GM11168 (cell line): ENCODE measurements at regions not wholly inside any gene's neighbourhood (a gene's known extent, or its start where the extent isn't known, plus 50 kb on each side); places are given as distances from the start of the nearest gene placed in this dataset.

Source experiments
- in situ Hi-C: fragments of 300-500 bp; cut with MboI; formaldehyde crosslinking; loops from one replicate; pipeline ENCODE4 v1.12.0; 2022; ENCODE audit warnings: low sequenced_read_pairs; ENCODE audit not compliant: unreplicated experiment

DNA sequence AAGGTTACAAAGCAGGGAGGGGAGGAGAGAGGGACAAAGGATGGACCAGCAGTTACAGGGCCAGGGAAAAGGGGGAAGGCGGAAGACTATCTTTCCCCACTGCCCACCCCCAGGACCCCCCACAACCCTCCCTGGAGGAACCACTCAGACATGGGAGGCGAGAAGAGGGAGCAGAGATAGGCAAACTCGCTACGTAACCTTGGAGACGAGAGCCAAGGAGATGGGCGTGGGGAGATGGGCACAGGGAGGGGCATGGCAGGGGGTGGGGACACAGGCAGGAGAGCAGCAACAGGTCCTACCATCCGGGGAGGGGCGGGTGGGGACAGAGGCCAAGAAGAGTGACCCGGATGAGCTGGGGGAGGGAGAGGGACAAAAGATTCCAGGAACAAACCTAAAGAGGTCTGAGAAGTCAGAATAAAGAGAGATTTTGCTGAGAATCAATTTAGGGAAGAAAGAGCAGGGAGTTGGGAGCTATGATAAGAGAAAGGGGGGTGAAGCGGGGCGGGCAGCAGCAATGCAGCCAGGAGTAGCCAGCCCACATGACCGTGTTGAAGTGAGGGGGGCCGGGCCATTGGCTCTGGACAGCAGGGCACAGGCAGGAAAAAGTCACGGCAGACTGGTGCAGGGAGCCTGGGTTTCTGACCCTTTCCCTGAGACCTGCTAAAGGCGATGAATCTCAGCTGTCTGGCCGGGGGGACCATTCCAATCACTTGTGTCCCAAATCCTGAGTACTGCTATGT is 128.4 kb downstream of the BUD13 start:
- in situ Hi-C loops: no loop called here

DNA sequence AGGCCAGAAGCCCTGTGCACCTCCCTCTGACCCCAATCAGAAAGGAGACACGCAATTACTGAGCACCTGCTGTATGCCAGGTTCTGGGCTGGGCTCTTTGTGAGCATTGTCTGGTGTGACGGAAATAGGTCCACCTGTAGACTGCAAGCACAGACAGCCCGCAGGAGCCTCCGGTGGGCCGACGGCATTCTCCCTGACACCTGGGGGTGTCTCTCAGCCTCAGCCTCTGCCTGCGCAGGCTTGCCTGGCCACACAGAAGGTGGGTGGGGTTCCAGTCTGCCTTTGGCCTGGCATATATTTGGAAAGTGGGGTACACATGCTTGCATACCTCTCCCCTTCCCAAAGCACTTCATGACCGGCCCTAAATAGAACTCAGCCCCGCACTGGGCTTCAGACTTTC is 129.3 kb downstream of the BUD13 start:
- in situ Hi-C loops: no loop called here

DNA sequence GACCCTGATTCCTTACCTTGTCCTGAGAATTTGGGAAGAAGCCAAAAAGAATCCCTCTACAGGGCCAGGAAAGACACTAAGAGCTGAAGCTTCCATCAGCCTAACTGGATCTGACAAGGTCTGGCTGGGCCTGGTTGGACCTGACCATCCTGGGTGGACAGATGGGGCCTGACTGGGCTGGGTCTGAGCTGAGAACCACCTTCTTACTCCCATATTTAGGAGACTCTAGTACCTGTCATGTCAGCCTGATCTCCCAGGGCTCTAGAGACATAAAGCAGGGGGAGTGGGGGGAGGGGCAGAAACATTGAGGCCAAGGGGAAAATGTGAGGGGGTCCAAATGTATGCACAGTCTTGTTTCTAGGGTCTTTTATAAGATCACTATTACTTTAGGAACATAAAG is 129.9 kb downstream of the BUD13 start:
- in situ Hi-C loops: no loop called here

DNA sequence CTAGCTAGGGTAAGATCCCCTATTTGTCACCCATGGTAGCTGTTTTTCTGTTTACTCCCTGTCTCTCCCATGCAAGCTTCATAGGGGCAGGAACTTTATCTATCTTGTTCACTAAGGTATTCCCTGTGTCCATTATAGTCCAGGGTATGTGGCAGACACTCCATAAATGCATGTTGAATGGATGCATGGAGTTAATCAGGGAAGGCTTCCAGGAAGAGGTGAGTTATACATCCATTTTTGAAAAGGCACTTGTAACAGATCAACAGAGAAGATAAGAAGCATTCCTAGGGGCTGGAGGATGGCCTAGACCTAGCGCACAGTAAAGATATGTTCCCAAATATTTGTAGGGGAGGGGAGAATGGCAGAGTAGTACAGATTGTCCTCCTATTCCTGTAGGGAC is 130.3 kb downstream of the BUD13 start:
- in situ Hi-C loops: no loop called here

DNA sequence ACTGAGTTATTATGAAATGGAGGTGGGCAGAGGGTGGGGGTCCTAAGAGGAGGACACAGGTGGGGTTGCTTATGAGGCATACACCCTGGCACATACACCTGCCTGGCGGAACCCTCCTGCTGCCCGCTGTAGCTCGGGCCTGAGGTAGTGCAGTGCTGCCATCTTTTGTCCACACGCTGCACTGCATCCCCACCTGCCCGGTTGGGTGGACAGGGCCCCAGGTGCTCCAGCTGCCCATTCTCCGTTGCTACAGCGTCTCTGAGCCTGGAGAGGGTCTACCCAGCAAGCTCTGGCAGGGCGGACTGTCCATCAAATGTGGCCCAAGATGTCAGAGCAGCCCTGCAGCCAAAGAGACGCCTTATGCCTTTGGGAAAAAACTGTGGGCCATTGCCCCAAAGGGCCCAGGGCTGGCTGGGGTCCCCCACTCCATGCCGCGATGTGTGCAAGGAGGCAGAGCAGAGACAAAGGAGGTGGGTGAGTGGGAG is 131.2 kb downstream of the BUD13 start:
- in situ Hi-C loops: no loop called here

DNA sequence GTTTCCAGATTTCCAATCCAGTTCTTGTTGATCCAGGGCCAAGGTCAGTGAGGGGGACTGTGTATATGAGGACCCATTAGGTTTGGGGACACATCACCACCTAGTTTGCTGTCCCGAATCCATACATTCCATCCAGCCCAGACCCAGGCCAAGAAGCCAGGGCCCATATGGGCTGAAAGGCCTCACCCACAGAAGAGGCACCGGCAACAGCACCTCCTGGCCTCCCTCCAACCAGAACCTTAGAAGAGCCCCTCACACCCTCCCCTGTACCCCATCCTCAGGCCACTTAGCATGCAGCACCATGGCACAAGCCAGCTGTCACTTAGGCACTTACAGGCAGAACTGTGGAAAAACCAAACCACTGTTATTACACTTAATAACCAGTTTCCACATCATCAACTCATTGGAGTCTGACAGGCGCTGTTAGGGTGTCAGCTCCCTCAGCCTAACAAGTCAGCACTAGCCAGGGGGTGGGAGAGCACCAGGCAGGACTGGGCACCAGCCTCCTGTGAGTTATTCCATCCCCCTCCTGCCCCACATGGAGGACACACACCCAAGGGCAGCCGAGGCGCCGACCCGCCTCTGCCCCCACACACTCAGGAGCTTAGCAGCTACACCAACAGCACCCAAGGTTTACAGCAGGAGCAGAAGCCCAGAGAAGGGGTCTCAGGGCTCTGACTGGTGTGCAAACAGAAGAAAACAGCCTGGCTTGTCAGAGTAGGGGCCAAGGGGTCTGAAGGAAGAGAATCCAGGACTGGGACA is 132.0 kb downstream of the BUD13 start:
- in situ Hi-C loops: no loop called here

DNA sequence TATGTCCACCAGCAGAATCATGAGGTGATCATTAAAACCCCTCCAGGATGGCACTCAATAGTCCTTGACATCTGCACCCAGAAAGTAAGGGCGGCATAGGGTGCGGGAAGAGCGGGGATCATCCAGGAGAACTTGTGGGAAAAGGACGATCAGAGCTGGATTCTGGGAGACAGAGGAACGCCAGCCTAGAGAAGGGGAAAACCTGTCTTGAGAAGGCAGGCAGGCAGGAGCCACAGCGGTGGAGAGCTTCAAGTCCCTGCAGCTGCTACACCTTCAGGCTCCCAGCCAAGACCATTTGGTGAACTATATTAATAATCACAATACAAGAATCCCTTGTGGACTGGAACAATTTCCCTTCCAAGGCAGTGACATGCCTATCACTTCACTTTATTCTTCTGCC is 134.3 kb downstream of the BUD13 start:
- in situ Hi-C loops: no loop called here

DNA sequence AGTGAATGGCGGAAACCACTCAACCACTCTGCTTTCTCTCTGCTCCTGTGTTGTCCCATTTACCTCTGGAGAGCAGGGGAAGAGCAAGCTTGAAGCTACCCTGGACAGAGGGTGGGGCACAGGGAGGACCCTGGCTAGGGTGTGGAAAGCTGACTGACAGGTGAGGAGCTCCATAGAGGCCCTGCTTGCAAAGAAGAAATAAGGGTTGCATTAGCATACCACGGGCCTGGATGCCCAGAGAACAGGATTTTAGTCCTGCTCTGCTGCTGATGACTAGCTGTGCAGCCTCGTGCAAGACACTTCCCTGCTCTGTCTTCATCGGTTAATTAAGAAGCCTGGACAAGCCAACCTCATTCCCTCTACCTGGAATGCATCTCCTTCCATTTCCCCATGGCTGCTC is 135.0 kb downstream of the BUD13 start:
- in situ Hi-C loops: no loop called here

DNA sequence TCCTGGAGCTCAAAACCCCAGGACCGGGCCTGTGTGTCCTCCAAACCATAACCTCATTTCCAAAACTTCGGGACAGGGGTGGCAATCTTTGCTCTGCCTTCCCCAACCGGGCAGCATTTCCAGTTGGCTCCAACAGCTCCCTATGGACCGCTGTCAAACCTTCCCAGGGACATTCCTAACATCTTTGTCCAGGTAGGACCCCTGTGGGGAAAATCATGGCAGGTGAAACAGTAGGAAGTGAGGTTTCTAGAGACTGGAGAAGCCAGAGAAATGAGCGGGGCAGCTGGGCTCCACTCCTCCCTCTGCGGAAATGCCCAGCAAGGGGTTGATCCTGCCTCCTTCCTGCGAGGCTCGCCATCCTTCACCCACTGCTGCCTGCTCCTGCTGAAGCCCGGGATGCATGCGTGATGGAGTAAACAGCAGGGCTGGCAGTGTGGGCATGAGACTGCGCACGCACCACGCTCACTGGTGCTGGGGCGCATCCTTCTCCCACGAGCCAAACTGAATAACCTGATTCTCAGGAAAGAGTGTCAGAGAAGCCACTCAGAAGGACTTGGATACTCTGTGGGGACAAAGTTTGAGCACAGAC is 136.4 kb downstream of the BUD13 start:
- in situ Hi-C loops: no loop called here

DNA sequence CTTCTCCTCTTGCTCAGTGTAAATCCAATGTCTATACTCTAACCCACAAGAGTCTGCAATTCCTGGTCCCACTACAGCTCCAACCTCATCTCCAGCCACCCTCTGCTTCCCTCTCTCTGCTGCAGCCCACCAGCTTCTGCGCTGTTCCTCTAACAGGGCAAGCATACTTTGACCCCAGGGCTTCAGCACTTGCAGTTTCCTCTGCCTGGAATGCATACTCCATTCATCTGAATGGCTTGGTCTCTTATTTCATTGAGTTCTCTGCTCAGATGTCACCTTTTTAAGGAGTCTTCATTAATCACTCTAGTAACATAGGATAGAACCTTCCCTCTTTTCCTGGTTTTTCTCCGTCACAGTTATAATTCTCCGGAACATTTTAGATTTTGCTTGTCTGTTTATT is 141.6 kb downstream of the BUD13 start:
- in situ Hi-C loops: no loop called here

DNA sequence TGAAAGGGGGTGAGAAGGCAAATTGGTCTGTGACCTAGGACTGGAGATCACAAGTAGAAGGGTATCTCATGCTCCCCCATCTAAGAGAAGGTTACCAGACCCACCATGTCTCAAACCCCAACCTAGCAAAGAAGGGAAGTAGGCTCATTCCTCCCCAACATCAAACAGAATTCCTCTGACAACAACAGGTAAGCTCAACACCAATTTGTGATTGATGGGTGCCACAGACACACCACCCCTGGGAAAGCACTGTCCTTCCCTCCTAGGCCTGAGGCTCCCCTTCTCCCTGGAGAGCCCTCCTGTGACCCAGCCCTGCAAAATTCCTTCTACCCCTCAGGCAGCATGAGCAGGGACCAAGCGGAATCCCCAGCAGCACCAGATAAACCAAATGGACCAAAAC is 154.3 kb downstream of the BUD13 start:
- in situ Hi-C loops: no loop called here

DNA sequence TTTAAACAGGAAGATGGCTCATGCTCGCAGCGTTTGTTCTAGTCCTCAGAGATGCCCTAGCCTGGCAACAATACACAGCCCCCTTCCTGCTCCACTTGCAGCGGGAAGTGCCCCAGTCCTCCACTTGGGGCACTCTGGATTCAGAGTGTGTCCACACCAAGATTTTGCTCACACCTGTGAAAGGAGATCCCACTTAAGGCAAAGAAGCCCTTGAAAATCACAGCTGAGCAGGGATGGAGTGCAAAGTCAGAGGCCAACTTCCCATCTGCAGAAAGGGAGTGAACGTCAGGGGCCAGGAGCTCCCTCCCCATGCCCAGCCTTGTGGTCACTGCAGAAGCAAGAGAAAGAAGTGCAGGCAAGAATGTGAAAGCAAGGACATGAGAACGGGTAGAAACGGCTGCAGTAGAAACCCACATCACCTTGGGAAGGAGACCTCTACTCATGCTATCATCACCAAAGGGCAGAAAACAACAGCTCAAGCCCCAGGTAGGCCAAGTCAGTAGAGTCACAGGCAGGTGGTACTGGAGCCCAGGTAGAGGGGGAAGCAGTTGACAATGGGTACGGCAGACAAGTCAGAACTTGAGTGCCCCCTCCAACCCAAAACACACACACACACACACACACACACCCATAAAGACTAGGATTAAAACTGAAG is 157.4 kb downstream of the BUD13 start:
- in situ Hi-C loops: no loop called here

DNA sequence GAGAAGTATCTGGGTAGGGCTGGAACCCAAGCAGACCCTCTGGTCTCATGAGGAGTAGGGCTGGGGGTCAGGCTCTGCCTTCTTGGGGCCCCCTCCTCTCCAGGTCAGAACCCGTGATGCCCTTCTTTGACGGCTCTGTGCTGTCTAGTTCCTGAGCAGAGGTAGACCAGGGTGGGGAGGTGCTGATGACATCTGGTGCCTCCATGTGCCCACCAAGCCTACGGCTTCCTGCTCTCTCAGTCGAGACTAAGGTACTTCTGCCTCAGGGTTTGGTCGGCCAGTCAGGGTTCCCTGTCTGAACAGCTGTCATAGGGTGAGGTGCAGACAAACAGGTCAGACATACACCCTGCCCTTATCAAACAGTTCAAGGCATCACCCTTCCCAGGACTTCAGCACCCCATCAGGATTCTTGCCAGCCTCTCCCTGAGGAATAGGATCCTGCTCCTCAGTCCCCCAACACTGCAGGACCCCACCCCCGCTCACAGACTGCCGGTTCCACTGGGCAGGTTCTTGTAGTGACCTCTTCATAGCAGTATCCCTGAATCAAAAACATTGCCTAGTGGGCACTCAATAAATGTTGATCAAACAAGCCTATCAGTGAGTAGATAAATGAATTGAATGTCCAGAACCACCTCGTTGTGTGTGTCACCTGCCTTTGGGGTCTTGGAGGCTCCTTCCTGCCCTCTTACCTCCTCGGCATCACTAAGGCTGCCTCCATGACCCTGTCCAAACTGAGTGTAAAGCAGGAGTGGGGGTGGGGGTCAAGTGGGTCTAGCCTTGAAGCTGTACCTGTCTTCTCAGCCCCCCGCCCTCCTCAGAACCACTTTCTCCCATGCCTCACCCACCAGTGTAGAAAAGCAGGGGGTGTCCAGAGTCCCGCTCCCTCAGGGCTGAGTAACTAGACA is 158.2 kb downstream of the BUD13 start:
- in situ Hi-C loops: no loop called here

DNA sequence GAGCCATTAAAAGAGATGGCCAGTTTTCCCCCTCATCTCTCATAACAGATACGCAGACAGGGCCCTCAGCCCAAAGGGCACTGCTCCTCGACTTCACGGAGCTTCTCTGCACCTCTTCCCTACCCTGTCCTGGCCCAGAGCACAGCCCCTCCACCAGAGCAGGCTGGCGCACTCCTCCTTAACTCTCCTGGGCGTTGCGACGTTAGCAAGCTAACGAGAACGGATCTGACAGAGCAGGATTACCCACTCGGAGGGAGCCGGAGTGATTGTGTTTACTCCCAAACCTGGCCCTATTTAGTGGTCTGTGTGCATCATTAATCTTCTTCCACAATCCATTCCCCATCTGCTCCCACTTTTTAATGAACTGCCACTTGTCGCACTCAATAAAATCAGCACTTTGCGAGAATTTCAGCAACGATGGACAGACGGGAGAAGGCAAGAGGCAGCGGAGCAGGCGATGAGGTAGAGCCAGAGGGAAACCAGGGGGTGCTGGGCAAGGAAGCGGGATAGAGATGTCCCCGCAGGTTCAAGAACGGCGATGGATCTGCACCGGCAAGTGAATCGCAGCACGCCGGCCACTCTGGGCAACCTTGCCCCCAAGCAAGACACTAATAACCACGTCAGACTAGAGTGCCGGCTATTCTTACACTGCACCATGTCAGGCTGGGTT is 159.4 kb downstream of the BUD13 start:
- in situ Hi-C loops: no loop called here

DNA sequence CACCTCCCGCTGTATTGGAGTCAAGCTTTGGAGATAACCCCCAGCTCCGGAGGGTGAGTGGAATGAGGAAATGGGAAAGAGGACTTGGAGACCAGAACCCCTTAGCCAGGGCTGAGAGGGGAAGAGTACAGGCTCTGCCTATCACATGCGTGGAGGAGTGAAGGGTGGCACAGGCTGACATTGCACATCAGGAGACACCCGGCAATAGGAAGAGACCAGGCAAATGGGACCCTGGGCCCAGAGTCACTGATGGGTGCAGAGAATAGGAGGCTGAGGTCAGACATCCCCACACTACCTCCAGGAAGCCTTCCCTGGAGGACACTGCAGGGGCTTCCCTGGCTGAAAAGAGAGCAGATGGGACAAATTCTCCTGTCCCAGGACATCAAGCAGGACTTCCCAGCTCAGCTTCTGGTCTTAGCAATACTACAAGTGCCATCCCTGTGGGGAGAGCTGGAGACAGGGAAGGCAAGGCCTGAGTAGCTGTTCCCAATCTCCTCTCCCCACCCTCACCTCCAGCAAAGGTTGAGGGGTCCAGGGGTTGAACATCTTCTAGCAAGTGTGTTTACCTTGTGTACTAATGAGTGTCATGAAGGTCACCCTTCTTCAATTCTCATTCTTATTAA is 160.7 kb downstream of the BUD13 start:
- in situ Hi-C loops: no loop called here

DNA sequence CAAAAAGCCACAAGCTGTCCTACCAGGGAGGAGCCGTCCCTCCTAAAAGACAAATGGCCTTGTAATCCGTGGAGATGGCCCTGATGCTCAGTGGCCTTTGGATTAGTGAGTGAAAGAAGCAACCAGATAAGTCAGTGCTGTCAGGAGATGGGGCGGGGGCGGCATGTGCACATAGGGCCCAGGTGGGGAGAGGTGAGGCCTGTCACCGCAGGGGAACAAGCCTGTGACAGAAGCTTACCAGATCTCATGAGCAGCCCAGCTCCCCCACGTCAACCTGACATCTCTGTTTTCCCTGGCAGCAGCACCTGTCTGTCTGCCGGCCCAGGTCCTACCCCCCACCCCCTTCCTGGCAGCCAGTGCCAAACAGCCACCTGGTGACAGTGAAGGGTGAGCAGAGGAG is 162.6 kb downstream of the BUD13 start:
- in situ Hi-C loops: no loop called here

DNA sequence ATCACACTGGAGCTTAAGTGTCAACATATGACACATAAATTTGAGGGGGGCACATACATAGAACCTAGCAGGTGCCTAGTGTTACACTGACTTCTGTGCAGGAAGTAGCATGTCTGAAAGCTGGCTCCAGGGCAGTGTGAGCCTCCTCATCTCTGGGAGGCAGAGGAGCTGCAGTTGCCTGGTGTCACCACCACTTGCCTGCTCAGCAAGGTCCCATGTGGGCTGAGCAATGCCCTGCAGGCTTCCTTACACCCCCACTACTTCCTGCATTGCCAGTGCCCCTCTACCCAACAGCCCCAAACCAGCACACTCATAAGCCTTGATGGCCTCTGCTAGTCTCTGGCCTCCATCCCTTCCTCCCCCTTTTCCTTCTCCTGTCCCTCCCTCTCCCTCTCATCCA is 165.8 kb downstream of the BUD13 start:
- in situ Hi-C loops: no loop called here

DNA sequence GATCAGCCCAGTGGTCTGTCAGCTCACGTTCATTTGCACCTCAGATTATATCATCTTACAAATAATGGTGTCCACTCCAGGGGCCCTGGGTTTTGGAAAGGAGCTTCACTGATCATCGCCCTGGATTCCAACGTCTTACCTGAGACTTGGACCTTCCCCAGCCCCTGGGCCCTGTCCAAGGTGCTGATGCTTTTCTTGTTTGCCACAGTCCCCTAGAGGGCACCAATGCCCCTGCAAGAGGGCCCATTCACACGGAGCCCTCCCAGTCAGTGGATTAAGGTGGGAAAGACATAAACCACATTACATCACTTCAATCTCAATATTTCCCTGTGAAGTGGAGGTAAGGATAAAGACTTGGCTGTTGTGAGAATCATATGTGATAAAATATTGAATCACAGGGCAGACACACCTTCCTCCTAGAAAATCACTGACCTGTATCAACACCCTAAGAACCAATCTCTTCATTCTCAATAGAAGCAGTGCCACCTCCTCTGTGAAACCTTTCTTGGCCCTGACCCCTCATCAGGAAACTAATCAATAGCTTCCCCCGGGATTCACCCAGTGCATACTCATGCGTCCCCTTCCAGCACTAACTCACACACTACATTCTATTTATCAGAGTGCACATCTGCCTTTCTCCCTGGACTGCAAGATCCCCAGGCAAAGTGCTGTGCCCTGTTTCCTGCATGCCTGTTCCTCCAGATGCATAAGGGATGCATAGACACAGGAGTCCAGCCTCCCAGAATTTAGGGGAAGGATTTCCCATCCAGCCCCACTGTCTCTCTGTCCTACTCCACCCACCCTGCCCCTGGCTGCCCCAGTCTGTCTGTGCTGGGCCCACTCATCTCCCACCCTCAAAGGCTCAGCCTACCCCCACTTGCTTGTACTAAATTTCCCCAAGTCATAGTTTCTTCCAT is 167.0 kb downstream of the BUD13 start:
- in situ Hi-C loops: no loop called here
